GM12874 (cell line): ENCODE measurements at regions not wholly inside any gene's neighbourhood (a gene's known extent, or its start where the extent isn't known, plus 50 kb on each side); places are given as distances from the start of the nearest gene placed in this dataset.

ENCODE experiments used
- TF ChIP-seq, protein P1 (sequence below): IDR thresholded peaks from 2 replicates; pipeline ENCODE4 v1.5.1; 2011; ENCODE audit warnings: low read depth, mild to moderate bottlenecking, control low read depth, low read length, moderate library complexity; ENCODE audit not compliant: insufficient read depth

DNA sequence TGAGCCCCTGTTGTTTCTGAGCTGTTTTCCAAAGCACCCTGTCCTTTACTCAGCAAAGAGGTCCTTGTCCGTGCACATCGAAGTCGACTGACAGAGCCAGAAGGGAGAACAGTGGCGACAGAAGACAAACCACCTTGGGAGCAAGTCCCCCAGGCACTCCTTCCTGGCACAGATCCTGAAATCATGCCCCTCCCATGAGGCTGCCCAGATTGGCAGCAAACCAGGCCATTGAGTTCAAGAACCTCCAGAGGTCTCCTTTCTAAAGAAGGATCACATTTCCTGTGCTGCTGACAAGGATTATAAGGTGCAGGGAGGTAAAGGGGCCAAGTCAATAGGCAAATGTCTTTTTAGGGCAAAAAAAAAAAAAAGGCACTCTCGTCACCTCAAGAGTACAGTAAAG lies 84.7 kb upstream of the HIVEP3 start:
- TF ChIP-seq, protein P1, sequence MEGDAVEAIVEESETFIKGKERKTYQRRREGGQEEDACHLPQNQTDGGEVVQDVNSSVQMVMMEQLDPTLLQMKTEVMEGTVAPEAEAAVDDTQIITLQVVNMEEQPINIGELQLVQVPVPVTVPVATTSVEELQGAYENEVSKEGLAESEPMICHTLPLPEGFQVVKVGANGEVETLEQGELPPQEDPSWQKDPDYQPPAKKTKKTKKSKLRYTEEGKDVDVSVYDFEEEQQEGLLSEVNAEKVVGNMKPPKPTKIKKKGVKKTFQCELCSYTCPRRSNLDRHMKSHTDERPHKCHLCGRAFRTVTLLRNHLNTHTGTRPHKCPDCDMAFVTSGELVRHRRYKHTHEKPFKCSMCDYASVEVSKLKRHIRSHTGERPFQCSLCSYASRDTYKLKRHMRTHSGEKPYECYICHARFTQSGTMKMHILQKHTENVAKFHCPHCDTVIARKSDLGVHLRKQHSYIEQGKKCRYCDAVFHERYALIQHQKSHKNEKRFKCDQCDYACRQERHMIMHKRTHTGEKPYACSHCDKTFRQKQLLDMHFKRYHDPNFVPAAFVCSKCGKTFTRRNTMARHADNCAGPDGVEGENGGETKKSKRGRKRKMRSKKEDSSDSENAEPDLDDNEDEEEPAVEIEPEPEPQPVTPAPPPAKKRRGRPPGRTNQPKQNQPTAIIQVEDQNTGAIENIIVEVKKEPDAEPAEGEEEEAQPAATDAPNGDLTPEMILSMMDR, result no peak

DNA sequence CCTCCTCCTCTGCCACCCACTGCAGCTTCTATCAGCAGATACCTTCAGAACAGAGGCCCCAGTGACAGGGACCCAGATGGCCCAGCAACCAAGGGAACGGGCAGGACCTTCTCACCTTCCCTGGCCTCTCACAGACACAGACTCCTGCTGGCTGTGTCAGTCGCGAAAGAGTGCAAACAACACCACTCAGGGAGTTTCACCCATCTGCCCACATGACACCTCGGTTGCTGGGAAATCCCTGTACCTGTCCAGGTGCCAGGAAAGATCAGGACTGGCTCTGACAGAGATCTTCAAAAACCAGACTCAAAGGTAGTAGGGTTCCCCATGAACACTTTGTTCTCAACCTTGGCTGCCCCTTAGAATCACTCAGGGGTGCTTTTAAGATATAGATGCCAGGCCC lies 83.5 kb upstream of the HIVEP3 start:
- TF ChIP-seq, protein P1, result no peak

DNA sequence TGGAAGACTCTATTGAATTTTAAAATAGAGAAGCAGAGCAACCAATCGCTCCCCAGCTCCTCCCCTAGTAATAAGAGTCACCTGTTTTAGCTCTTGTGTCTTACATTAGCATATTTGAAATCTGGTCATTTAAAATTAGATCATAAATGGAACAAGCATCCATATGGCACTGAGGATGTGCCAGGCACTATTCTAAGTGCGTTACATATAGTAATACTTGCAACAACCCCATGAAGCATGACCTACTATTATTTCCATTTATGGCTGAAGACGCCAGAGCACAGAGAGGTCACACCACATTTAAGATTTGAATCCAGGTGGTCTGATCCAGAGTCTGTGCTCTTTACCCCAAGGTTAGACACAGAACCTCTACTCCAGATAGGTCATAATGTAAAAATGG lies 82.0 kb upstream of the HIVEP3 start:
- TF ChIP-seq, protein P1, result no peak

DNA sequence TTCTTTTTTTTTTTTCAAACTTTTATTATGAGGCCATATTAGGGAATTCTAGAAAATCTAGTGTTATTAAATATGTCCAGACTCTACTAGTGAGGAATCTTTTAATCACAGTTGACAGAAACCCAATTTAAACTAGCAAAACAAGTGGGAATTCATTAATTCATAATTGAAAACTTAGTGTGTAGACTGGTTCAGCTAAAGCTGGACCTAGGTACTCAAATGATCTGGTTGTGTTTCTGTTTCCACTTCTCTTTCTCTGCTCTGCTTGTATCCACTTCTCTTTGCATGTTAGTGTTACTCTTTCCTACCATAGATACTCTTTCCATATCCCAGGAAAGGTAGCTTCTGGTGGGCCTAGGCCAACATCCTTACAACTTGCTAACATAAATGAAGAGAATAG lies 81.2 kb upstream of the HIVEP3 start:
- TF ChIP-seq, protein P1, result no peak

DNA sequence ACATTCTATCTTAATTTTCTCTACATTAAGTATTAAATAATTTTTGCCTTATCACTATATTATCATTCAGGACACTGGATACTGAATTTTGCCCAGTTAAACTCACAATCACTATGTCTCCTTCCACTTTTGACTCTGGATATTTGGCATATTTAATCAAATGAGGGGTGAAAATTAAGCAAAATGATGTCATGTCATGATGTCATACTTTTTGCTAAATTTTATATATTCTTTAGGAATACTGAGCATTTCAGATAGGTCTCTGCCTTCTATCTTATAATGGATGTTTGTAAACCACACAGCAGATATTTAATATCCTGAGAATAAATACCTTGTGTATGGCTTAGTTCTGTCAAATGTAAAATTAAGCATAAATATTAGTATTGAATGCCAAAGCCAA lies 79.5 kb upstream of the HIVEP3 start:
- TF ChIP-seq, protein P1, result no peak

DNA sequence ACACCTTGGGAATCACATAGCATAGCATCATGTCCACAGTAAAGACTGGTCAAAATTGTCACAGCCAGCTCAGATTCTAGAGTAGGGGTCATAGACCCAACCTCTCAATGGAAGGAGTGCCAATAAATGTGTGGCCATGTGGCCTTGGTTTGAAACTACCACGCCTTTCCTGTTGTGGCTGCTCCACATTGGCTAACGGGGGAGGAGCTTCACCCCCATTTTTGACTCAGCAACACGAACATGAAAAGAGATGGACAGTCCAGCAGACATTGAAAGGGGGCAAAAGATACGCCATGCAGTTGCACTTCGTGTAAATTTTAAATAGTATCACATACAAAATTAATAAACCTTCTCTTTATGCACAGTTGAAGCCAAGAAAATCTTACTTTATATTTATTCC lies 78.4 kb upstream of the HIVEP3 start:
- TF ChIP-seq, protein P1, result no peak

DNA sequence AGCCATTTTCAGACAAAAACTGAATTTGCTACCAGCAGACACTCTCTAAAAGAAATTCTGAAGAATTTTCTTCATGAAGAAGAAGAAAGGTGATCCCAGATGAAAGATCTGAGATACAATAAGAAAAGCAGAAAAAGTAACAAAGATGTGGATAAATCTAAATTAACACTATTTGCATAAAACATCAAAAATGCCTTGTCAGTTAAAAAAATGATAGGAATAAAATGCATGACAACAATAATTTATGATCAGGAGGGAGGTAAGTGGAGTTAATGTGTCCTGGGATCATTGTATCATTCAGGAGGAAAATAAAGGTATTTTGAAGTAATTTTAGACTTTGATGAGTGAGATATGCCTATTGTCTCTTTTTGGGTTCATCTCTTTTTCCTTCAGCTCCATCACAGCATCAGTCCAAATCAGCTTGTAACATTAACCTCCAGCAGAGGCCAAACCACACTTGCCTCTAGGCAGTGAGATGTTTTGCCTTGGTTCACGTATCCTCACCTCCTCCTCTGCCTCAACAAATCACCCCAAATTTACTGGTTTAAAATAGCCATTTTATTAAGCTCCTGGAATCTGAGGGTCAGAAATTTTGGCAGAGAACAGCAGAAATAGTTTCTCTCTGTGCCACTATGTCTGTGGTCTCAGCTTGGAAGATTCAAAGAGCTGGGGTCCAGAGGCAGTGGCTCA lies 76.9 kb upstream of the HIVEP3 start:
- TF ChIP-seq, protein P1, result no peak
